Stimulated activated CD8-positive, alpha-beta memory T cell treated with anti-CD3 and anti-CD28 coated beads, Interleukin-12 subunit alpha, Interleukin-12 subunit beta, amount 100 ng/mL, for 1 hour (primary cell): ENCODE measurements at regions not wholly inside any gene's neighbourhood (a gene's known extent, or its start where the extent isn't known, plus 50 kb on each side); places are given as distances from the start of the nearest gene placed in this dataset.
A peak's percentile ranks its signal among the peaks of the same experiment; 100 is the strongest.

Experiments
- DNase-seq: peaks from one replicate; pipeline ENCODE4 v3.0.0-alpha.2; 2020; ENCODE audit warnings: low read depth

DNA sequence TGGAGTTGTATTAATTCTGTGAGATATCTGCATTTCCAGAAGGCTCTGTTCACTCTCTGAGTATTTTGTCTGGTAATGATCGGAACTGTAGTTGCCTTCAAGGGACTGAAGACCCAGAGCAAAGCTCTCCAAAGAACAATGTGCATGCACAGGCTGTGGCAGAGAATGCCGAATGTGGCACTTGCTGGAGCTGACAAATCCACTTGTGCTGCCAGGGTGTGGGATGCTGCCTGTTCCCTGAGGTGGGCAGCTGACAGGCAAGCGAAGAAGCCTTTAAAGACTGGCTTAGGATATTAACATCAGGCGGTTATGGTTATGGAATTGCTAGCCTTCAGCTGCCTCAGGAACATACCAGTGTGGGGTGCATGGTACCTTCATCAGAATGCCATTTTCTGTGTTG lies 419.9 kb upstream of the ATP2B1 start:
- no peak for DNase-seq

GRCh38 chr12:90126125-90126524 lies 417.5 kb upstream of the ATP2B1 start:
- DNase-seq, result no peak

DNA sequence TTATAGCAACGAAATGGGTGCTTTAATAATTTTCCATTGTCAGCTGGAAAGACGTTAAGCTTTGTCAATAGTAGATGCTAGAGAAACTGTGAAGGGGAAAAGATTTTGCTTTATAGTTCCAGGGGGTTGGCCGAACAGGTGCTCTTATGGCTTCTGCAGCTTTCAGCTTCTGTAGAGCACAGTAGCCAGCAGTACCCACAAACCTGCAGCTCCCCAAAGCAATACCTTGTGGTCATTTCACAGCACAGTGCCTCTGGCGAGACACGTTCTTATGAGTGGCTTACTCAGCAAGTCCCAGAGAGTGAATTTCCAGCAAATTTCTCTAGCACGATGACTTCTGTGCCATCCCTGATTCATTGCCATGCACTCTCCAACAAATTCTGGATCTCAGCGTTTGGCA lies 416.3 kb upstream of the ATP2B1 start:
- DNase-seq, result no peak

- DNase-seq, result no peak
Measured at GRCh38 chr12:90124289-90124688, 415.7 kb upstream of the ATP2B1 start.

- no peak for DNase-seq
Measured at GRCh38 chr12:90122681-90123080, 414.0 kb upstream of the ATP2B1 start.

GRCh38 chr12:90120627-90121026 lies 412.0 kb upstream of the ATP2B1 start:
- DNase-seq, result no peak

GRCh38 chr12:90112666-90113065 lies 404.0 kb upstream of the ATP2B1 start:
- DNase-seq, result no peak

DNA sequence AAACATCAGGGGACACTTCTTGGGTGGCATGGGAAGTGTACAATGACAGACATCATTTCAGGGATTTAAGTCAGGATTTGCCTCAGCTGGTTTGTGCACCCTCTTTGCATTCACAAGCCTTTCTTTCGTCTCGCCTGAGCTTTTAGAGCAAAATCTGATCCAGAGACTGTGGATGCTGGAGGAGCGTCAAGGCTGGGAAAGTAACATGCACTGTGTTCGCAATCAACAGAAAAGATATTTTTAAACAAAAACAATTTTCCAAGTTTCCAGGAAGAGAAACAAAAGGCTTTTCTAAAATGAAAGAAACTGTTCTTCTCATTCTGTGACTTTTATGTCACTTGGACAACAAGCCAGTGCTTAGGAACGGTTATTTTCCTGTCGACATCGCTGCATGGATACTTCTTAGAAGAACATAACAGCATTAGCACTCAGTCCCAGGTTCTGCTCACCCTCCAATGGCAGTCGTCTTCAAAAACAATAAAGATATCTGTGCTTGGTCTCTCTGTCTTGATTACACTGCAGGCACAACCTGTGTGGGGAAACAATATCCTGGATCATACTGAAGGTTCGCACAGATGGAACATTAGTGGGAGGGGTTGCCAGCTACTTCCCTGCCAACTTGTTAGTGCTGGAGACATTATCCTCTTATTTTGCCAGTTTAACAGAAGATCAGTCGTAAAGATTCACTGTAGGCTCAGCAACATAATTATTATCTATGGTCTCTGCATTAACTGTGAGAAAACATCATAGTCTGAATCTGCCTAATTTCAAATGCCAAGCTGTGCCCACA lies 403.3 kb upstream of the ATP2B1 start:
- DNase-seq, result no peak

DNA sequence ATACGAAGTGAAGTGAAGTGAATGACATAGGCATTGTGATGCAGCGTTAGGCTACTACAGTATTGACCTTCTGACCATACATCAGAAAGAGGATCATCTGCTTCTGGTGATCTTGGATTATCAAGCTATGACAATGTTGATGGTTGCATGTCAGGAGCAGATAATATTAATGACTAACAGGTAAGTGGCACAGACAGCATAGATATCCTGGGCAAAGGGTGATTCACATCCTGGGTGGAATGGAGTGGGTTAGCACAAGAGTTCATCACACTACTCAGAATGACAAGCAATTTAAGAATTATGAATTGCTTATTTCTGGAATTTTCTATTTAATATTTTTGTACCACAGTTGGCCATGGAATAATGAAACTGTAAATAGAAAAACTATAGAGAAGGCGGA lies 397.9 kb upstream of the ATP2B1 start:
- DNase-seq, result no peak

- DNase-seq, result peak; percentile 4
Measured at GRCh38 chr12:90102957-90103652, 394.5 kb upstream of the ATP2B1 start.

DNA sequence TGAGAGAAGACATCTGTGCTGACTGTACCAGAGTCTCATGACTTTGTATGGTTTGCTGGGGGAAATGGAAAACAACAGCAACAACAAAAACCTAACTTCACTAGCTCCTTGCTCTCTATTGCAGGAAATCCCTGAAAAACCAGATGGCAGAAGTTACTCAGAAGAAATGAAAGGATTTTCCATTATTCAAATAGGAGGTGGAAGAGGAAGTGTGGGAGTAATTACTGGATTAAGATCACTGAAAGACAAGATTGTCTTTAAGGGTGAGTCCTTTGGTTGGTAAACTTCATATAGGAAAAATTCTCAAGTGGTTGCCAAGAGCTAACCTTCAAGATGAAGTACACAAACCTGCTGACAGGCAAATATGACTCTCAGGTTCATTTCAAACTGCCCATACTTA lies 391.9 kb upstream of the ATP2B1 start:
- no peak for DNase-seq

DNA sequence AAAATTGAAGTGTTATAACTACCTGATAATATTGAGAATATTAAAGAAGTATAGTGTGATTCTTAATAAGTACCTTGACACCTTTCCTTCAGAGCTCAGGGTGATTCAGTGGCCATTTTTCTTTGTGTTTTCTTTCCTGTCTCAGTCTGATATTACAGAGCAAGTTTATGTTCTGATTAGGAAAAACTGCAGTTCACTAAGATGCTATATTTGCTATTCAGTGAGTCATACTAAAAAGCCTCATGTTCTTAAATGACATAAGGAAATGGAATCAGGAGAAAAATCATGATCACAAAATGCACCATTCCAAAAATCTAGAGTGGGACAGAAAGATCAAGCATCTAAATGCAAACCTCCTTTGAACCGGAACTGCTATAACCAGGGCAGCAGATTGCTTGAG lies 390.6 kb upstream of the ATP2B1 start:
- DNase-seq, result no peak

DNA sequence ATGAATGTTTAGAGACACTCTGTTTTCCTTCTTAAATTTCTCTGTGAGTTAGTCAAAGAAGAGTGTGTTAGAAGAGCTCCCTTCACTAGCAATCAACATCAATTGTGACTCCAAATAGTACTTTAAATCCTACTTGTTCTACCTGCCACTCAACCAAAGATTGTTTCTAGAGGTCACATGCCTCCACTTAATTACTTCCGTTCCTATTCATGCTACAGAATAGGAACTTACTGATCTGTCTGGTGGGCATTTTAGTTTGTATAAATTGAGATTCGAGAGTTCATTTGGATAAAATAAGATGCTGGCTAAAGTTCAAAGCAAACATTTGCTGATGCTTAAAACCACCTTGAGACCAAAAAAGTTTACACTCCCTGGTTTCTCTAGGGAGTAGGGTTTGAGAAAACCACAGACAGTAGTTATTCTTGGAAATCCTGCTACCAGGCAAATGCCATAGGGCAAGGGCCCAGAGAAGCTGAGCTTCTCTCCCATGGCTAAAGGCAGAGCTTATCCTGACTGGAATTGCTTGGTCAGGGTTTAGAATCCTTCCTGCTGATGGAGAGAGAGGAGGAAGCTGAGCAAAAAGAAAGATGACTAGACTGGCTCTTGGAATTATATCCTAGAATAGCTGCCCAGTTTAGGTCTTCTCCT lies 389.6 kb upstream of the ATP2B1 start:
- DNase-seq, result no peak

DNA sequence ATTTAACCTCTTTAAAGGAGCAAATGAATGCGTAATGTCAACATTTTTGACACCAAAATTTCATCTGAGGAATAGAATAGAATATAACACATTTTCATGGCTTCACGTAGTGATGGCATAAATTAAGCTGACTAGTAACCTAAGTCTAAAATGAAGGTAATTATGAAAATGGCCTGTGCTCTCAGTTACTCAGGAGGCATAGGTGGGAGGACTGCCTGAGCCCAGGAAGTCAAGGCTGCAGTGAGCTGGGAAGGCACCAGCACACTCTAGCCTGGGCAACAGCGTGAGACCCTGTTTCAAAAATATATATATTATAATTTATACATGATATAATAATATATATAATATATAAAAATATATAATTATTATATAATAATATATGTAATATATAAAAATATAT lies 383.2 kb upstream of the ATP2B1 start:
- DNase-seq, result no peak

- DNase-seq, result no peak
Measured at GRCh38 chr12:90090929-90091651, 382.5 kb upstream of the ATP2B1 start.

DNA sequence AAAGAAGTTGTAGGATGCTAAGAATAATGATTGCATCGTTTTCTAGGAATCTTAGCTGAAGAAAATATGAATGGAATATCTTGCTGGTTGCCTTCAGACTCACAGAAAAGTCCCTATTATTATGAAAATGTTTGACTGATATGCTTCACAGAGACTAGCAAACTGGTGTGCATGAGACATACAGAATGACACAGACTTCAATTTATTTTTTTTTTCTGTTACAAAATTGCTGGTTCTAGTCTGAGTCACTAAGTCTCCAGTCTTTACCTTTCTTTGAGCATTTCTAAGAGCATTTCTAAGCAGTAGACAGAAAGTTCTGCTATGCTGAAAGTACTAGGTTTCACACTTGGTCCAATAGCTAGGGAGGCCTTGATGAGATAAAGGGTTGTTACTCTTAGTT lies 377.6 kb upstream of the ATP2B1 start:
- DNase-seq, result no peak

DNA sequence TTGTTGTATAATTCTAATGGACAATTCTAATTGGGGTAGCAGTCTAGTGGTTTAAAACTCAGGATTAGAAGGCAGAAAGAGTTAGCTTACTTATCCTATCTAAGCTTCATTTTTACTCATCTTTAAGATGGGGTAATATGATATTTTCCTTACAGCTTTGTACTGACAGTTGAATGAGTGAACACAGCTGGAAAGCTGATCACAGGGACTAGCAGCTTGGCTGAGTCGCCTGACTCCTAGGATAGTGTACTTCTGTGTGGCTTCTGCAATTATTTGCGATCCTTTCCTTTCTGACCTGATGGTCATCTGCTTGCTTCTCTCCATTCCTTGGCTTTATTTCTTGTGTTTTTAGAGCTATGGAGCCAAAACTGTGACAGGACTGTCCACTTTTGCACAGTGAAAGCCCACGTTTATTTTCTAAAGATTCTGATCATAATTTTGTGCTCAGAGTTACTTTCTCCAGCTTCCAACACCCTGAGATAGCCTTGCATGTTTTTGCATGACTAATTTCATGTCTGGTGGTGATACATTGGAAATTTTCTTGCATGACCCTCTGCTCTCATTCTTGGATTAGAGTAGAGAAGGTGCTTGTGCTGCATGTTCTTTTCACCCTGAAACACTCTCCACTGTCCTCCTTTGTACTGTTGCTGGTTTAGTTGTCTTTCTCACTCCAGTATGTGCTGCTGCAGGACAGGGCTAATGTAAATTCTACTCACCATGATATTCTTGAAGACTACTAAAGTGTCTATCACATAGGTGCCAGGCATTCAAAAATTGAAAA lies 377.0 kb upstream of the ATP2B1 start:
- no peak for DNase-seq

DNA sequence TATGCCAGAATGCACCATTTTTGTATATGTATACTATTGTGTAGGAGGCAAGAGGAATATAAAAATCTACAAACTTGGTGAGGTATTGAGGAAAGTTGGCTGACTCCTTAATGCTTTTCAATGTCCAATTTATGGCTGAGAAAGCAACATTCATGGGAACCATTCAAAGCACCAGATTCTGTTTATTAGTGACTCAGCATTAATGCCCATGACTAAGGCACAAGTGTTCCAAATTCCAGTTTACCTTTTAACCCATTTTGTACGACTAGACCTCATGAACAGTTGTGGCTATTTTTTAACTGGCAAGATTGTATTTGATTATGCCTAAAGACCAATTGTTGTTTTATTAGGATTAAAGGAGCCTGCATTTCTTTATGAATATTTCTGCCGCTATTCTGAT lies 375.4 kb upstream of the ATP2B1 start:
- DNase-seq, result no peak

DNA sequence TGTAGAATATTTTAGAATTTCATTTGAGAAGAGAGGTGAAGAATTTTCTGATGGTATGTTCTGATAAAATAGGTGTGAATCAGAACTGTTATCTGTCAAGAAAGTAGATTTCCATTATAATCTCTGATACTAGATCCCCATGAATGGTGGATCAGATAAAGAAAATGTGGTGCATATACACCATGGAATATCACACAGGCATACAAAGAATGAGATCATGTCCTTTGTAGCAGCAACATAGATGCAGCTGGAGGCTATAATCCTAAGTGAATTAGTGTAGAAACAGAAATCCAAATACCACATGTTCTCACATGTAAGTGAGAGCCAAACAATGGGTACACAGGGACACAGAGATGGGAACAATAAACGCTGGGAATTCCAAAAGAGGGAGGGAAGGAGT lies 372.0 kb upstream of the ATP2B1 start:
- no peak for DNase-seq

- no peak for DNase-seq
Measured at GRCh38 chr12:90079529-90080210, 371.0 kb upstream of the ATP2B1 start.

GRCh38 chr12:90078344-90078743 lies 369.7 kb upstream of the ATP2B1 start:
- DNase-seq, result no peak
